HCT116 (cell line): ENCODE measurements at regions not wholly inside any gene's neighbourhood (a gene's known extent, or its start where the extent isn't known, plus 50 kb on each side); places are given as distances from the start of the nearest gene placed in this dataset.

Experiments used
- ATAC-seq: fragments of 200-7000 bp; cut with Tn5 transposase; 2 replicates; pipeline ENCODE4 v1.9.1; 2020; ENCODE audit warnings: mild to moderate bottlenecking, moderate library complexity
- BruUV-seq: library from RNA; stranded (reverse); fragments of 400-500 nt; replicated peaks from 2 replicates; lab custom pipeline; 2021; lab: Mats Ljungman, UMichigan
- CTCF ChIA-PET: fragments of 300-600 bp; sonication (Branson Sonifier 250); formaldehyde crosslinking; loops from one replicate; lab custom pipeline; 2021; ENCODE audit warnings: antibody characterized with exemption; lab: Charles Lee
- POLR2A ChIA-PET: fragments of 300-600, 350-600 bp; sonication (Branson Sonifier 250); formaldehyde crosslinking; loops from one replicate; lab custom pipeline; 2021; ENCODE audit warnings: antibody characterized with exemption; lab: Charles Lee
- RAD21 ChIA-PET, 2 experiments: fragments of 300-600 bp; sonication (Branson Sonifier 250); formaldehyde crosslinking; loops; one replicate each; lab custom pipeline; 2023; ENCODE audit warnings: low total read pairs in 2 of 2; ENCODE audit not compliant: uncharacterized antibody in 2 of 2, unreplicated experiment in 2 of 2, low non-redundant PET in 1 of 2; lab: Charles Lee
- DNase-seq: peaks from one replicate; pipeline ENCODE4 v3.0.0-alpha.2; 2010; ENCODE audit warnings: low read depth, low spot score
- H2AFZ ChIP-seq: fragments of 200-600 bp; shearing (Covaris generic), sonication (generic); 2 replicates; pipeline ENCODE4 v1.6.1; 2017; ENCODE audit warnings: low read depth, mixed run types, mixed read lengths, antibody characterized with exemption, low read length; ENCODE audit not compliant: poor library complexity, severe bottlenecking
- H3K27ac ChIP-seq: 2 replicates; pipeline ENCODE4 v1.5.1; 2012; ENCODE audit warnings: low read depth, low read length
- H3K27me3 ChIP-seq: fragments of 200-600 bp; sonication (generic); 2 replicates; pipeline ENCODE4 v1.6.1; 2016; ENCODE audit warnings: mixed run types, low read length, mixed read lengths; ENCODE audit not compliant: insufficient read depth
- H3K36me3 ChIP-seq, 2 experiments: fragments of 200-500 bp in 1 of 2; fragments of 200-600 bp in 1 of 2; sonication (Bioruptor generic) in 1 of 2; sonication (generic) in 1 of 2; 2 replicates each; pipeline versions ENCODE4 v1.5.1 to v1.6.1; 2014 to 2016; ENCODE audit warnings: low read length in 2 of 2, inconsistent platforms in 1 of 2, mixed read lengths in 1 of 2, mixed run types in 1 of 2; ENCODE audit not compliant: insufficient read depth in 2 of 2, control insufficient read depth in 1 of 2
- H3K4me1 ChIP-seq, 2 experiments: fragments of 200-600 bp in 1 of 2; sonication (generic) in 1 of 2; 2 replicates each; pipeline versions ENCODE4 v1.5.1 to v1.6.1; 2012 to 2017; ENCODE audit warnings: low read length in 2 of 2, inconsistent platforms in 1 of 2, mild to moderate bottlenecking in 1 of 2, mixed read lengths in 1 of 2, mixed run types in 1 of 2, moderate library complexity in 1 of 2; ENCODE audit not compliant: insufficient read depth in 2 of 2, control insufficient read depth in 1 of 2
- H3K4me2 ChIP-seq: fragments of 200-600 bp; sonication (generic); 2 replicates; pipeline ENCODE4 v1.6.1; 2017; ENCODE audit warnings: mixed run types, low read length, mixed read lengths
- H3K4me3 ChIP-seq, 2 experiments: fragments of 200-600 bp in 1 of 2; sonication (generic) in 1 of 2; replicated peaks in 1 of 2; 2 replicates each; pipeline ENCODE4 v1.5.1; 2011 to 2016; ENCODE audit warnings: low read length in 2 of 2, control low read depth in 1 of 2, low read depth in 1 of 2, mild to moderate bottlenecking in 1 of 2, mixed read lengths in 1 of 2, mixed run types in 1 of 2
- H3K79me2 ChIP-seq: fragments of 200-600 bp; sonication (generic); 2 replicates; pipeline ENCODE4 v1.6.1; 2017; ENCODE audit warnings: mild to moderate bottlenecking, mixed run types, low read length, moderate library complexity, mixed read lengths; ENCODE audit not compliant: insufficient read depth
- H3K9ac ChIP-seq: fragments of 200-600 bp; sonication (generic); 2 replicates; pipeline ENCODE4 v1.6.1; 2016; ENCODE audit warnings: low read length, mixed read lengths
- H3K9me2 ChIP-seq: fragments of 200-600 bp; sonication (generic), shearing (Covaris generic); 2 replicates; pipeline ENCODE4 v1.6.1; 2017; ENCODE audit warnings: mixed run types, mild to moderate bottlenecking, moderate library complexity; ENCODE audit not compliant: insufficient read depth
- H3K9me3 ChIP-seq, 2 experiments: fragments of 200-500 bp in 1 of 2; fragments of 200-600 bp in 1 of 2; sonication (Bioruptor generic) in 1 of 2; sonication (generic) in 1 of 2; 2 replicates each; pipeline ENCODE4 v1.6.1; 2014 to 2017; ENCODE audit warnings: low read length in 2 of 2, mixed read lengths in 2 of 2, inconsistent platforms in 1 of 2, low read depth in 1 of 2, mild to moderate bottlenecking in 1 of 2, mixed run types in 1 of 2, moderate library complexity in 1 of 2; ENCODE audit not compliant: control insufficient read depth in 1 of 2, insufficient read depth in 1 of 2
- H4K20me1 ChIP-seq: fragments of 200-600 bp; sonication (generic), shearing (Covaris generic); 2 replicates; pipeline ENCODE4 v1.6.1; 2017; ENCODE audit warnings: mixed run types, mild to moderate bottlenecking, moderate library complexity; ENCODE audit not compliant: insufficient read depth
- CBX3 ChIP-seq: IDR thresholded peaks from 2 replicates; pipeline ENCODE4 v1.6.1; 2012; ENCODE audit warnings: low read depth
- EZH2 ChIP-seq: fragments of 200-600 bp; sonication (generic); IDR thresholded peaks from 2 replicates; pipeline ENCODE4 v1.6.1; 2017; ENCODE audit warnings: antibody characterized with exemption, mixed run types
- EZH2phosphoT487 ChIP-seq: fragments of 200-600 bp; IDR thresholded peaks from 2 replicates; pipeline ENCODE4 v1.6.1; 2018; ENCODE audit warnings: antibody characterized with exemption, borderline replicate concordance
- JUND ChIP-seq: IDR thresholded peaks from 2 replicates; pipeline ENCODE4 v1.6.1; 2012
- POLR2AphosphoS5 ChIP-seq: IDR thresholded peaks from 2 replicates; pipeline ENCODE4 v1.6.1; 2011; ENCODE audit warnings: mild to moderate bottlenecking, low read depth, low read length, moderate library complexity
- SIN3A ChIP-seq: IDR thresholded peaks from 2 replicates; pipeline ENCODE4 v1.6.1; 2012; ENCODE audit warnings: low read depth
- SP1 ChIP-seq: IDR thresholded peaks from 2 replicates; pipeline ENCODE4 v1.6.1; 2012; ENCODE audit warnings: low read depth
- SRF ChIP-seq: IDR thresholded peaks from 2 replicates; pipeline ENCODE4 v1.6.1; 2012; ENCODE audit warnings: low read depth
- ZFX ChIP-seq: fragments of 450-650 bp; IDR thresholded peaks from 2 replicates; pipeline ENCODE4 v1.6.1; 2017
- ZNF274 ChIP-seq: fragments of 200-500 bp; sonication (Bioruptor generic); IDR thresholded peaks from 2 replicates; pipeline ENCODE4 v1.6.1; 2014; ENCODE audit warnings: mild to moderate bottlenecking, low read depth, low read length, inconsistent platforms
- intact Hi-C: fragments of 100-400 bp; cut with micrococcal nuclease; formaldehyde crosslinking; loops from 2 replicates; pipeline ENCODE4 v1.10.0; 2022
- TF ChIP-seq, protein P1 (sequence below): IDR thresholded peaks from 2 replicates; pipeline ENCODE4 v1.6.1; 2012; ENCODE audit warnings: low read depth
- TF ChIP-seq, protein P2 (sequence below): IDR thresholded peaks from 2 replicates; pipeline ENCODE4 v1.6.1; 2012

DNA sequence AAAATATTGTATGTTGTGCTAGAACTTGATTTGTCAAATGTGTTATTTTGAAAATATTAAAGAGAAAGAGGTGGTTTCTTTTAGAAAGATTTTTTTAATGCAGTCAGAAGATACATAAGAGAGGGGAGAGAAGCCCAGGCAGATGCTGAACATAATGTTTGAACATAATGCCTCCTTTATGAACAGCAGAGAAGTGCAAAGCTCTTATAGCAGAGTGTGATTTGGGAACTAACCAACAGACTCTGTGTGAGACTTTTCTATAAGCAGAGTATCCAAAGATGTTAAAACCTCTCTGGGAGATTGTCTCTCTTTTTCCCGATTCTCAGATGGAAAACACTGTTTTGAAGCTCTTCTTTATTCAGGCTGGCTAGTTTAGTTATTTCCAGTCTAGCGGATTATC is 1274.1 kb upstream of the SPRY2 start:
- no peak overlapping the region for H3K27ac ChIP-seq
- ATAC-seq (no peak), DNase-seq (no peak)
- ChIA-PET RAD21 (no interaction called here), CTCF (no interaction called here), POLR2A (no interaction called here)
- H3K4me2 ChIP-seq: no peak overlapping the region
- no peaks in the 10 kb centered on the region for H3K27me3 ChIP-seq
- BruUV-seq: no TSS peak
- H3K9me3 ChIP-seq: no peaks in the 10 kb centered on the region
- H3K36me3 ChIP-seq: no peaks in the 10 kb centered on the region
- no peaks in the 10 kb centered on the region for H3K9me2 ChIP-seq
- H3K9ac ChIP-seq: no peak overlapping the region
- no peak overlapping the region for H3K4me3 ChIP-seq
- H4K20me1 ChIP-seq: no peaks in the 10 kb centered on the region
- intact Hi-C loops: no loop called here
- no peak overlapping the region for H2AFZ ChIP-seq
- H3K4me1 ChIP-seq: no peaks in the 10 kb centered on the region
- TF ChIP-seq ZNF274: no peak
- TF ChIP-seq POLR2AphosphoS5: no peak
- TF ChIP-seq EZH2phosphoT487: no peak
- TF ChIP-seq, protein P1, sequence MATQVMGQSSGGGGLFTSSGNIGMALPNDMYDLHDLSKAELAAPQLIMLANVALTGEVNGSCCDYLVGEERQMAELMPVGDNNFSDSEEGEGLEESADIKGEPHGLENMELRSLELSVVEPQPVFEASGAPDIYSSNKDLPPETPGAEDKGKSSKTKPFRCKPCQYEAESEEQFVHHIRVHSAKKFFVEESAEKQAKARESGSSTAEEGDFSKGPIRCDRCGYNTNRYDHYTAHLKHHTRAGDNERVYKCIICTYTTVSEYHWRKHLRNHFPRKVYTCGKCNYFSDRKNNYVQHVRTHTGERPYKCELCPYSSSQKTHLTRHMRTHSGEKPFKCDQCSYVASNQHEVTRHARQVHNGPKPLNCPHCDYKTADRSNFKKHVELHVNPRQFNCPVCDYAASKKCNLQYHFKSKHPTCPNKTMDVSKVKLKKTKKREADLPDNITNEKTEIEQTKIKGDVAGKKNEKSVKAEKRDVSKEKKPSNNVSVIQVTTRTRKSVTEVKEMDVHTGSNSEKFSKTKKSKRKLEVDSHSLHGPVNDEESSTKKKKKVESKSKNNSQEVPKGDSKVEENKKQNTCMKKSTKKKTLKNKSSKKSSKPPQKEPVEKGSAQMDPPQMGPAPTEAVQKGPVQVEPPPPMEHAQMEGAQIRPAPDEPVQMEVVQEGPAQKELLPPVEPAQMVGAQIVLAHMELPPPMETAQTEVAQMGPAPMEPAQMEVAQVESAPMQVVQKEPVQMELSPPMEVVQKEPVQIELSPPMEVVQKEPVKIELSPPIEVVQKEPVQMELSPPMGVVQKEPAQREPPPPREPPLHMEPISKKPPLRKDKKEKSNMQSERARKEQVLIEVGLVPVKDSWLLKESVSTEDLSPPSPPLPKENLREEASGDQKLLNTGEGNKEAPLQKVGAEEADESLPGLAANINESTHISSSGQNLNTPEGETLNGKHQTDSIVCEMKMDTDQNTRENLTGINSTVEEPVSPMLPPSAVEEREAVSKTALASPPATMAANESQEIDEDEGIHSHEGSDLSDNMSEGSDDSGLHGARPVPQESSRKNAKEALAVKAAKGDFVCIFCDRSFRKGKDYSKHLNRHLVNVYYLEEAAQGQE: no peak
- no peak for TF ChIP-seq ZFX
- TF ChIP-seq EZH2: no peak
- TF ChIP-seq SRF: no peak
- TF ChIP-seq, protein P2, sequence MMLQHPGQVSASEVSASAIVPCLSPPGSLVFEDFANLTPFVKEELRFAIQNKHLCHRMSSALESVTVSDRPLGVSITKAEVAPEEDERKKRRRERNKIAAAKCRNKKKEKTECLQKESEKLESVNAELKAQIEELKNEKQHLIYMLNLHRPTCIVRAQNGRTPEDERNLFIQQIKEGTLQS: no peak
- no peak for TF ChIP-seq CBX3
- no peak for TF ChIP-seq JUND
- TF ChIP-seq SP1: no peak
- TF ChIP-seq SIN3A: no peak
- TF ChIP-seq, all 23 proteins: peak for 0
- no peaks in the 10 kb centered on the region for H3K79me2 ChIP-seq
